IMR-90 (cell line): ENCODE measurements at regions not wholly inside any gene's neighbourhood (a gene's known extent, or its start where the extent isn't known, plus 50 kb on each side); places are given as distances from the start of the nearest gene placed in this dataset.

Experiments
- ATAC-seq: fragments of 200-7000 bp; cut with Tn5 transposase; 2 replicates; pipeline ENCODE4 v1.9.1; 2020; ENCODE audit warnings: low read depth, mild to moderate bottlenecking, moderate library complexity
- BruUV-seq: library from RNA; stranded (reverse); fragments of 400-500 nt; replicated peaks from 2 replicates; lab custom pipeline; 2021; lab: Mats Ljungman, UMichigan
- CTCF ChIA-PET: fragments of 300-600 bp; formaldehyde crosslinking; extraction: SDS; loops from one replicate; lab custom pipeline; 2021; ENCODE audit warnings: antibody characterized with exemption; lab: Yijun Ruan, JAX
- POLR2A ChIA-PET: fragments of 300-600 bp; sonication (Branson Sonifier 250); formaldehyde crosslinking; loops from one replicate; lab custom pipeline; 2022; ENCODE audit warnings: antibody characterized with exemption; ENCODE audit not compliant: unreplicated experiment; lab: Charles Lee
- DNase-seq: peaks from one replicate; pipeline ENCODE4 v3.0.0; 2013
- H2AFZ ChIP-seq: replicated peaks from 2 replicates; pipeline ENCODE3; 2013; ENCODE audit warnings: low read length, mild to moderate bottlenecking; ENCODE audit not compliant: poor library complexity
- H2AK5ac ChIP-seq: 2 replicates; pipeline ENCODE4 v1.6.1; 2013; ENCODE audit warnings: low read depth, low read length, inconsistent platforms
- H2AK9ac ChIP-seq: replicated peaks from 2 replicates; pipeline ENCODE3; 2013; ENCODE audit warnings: mild to moderate bottlenecking, low read depth, low read length, moderate library complexity; ENCODE audit not compliant: poor library complexity
- H2BK120ac ChIP-seq: 2 replicates; pipeline ENCODE4 v1.6.1; 2013; ENCODE audit warnings: low read depth, low read length, inconsistent platforms
- H2BK15ac ChIP-seq: 3 replicates; pipeline ENCODE4 v1.6.1; 2013; ENCODE audit warnings: low read depth, low read length, inconsistent platforms
- H2BK20ac ChIP-seq: 2 replicates; pipeline ENCODE4 v1.6.1; 2013; ENCODE audit warnings: low read depth, mild to moderate bottlenecking, inconsistent platforms, low read length, moderate library complexity
- H2BK5ac ChIP-seq: 2 replicates; pipeline ENCODE4 v1.6.1; 2013; ENCODE audit warnings: mild to moderate bottlenecking, low read depth, low read length, inconsistent platforms; ENCODE audit not compliant: poor library complexity, severe bottlenecking
- H3K14ac ChIP-seq: replicated peaks from 2 replicates; pipeline ENCODE4 v1.6.1; 2013; ENCODE audit warnings: low read depth, low read length, inconsistent platforms
- H3K18ac ChIP-seq: 2 replicates; pipeline ENCODE4 v1.6.1; 2013; ENCODE audit warnings: low read depth, low read length, control low read depth
- H3K23ac ChIP-seq: 2 replicates; pipeline ENCODE4 v1.6.1; 2013; ENCODE audit warnings: low read depth, low read length, inconsistent platforms
- H3K27ac ChIP-seq: 2 replicates; pipeline ENCODE4 v1.5.1; 2013; ENCODE audit warnings: mild to moderate bottlenecking, control low read depth, low read length; ENCODE audit not compliant: insufficient read depth
- H3K27me3 ChIP-seq: 2 replicates; pipeline ENCODE4 v1.6.1; 2013; ENCODE audit warnings: low read length; ENCODE audit not compliant: control insufficient read depth, insufficient read depth
- H3K36me3 ChIP-seq: 2 replicates; pipeline ENCODE4 v1.6.1; 2013; ENCODE audit warnings: low read length, mixed read lengths; ENCODE audit not compliant: control insufficient read depth, insufficient read depth
- H3K4ac ChIP-seq: 2 replicates; pipeline ENCODE4 v1.6.1; 2013; ENCODE audit warnings: low read depth, low read length, inconsistent platforms
- H3K4me1 ChIP-seq: 2 replicates; pipeline ENCODE4 v1.6.1; 2013; ENCODE audit warnings: low read length, mixed read lengths; ENCODE audit not compliant: control insufficient read depth, insufficient read depth
- H3K4me2 ChIP-seq: 2 replicates; pipeline ENCODE4 v1.6.1; 2013; ENCODE audit warnings: low read depth, mild to moderate bottlenecking, control low read depth, low read length, moderate library complexity
- H3K4me3 ChIP-seq: 2 replicates; pipeline ENCODE4 v1.5.1; 2013; ENCODE audit warnings: low read depth, mild to moderate bottlenecking, control low read depth, low read length, moderate library complexity; ENCODE audit not compliant: insufficient read depth
- H3K56ac ChIP-seq: 2 replicates; pipeline ENCODE4 v1.6.1; 2013; ENCODE audit warnings: low read length, inconsistent platforms; ENCODE audit not compliant: insufficient read depth; ENCODE audit errors: extremely low read depth
- H3K79me1 ChIP-seq, 2 experiments: 2 replicates each; pipeline ENCODE4 v1.6.1; 2013; ENCODE audit warnings: low read length in 2 of 2, inconsistent platforms in 1 of 2, low read depth in 1 of 2
- H3K9ac ChIP-seq: 2 replicates; pipeline ENCODE4 v1.6.1; 2013; ENCODE audit warnings: low read depth, low read length, control low read depth
- H3K9me1 ChIP-seq: 2 replicates; pipeline ENCODE4 v1.6.1; 2013; ENCODE audit warnings: low read length, inconsistent platforms; ENCODE audit not compliant: insufficient read depth
- H3K9me3 ChIP-seq: 2 replicates; pipeline ENCODE4 v1.6.1; 2013; ENCODE audit warnings: low read length; ENCODE audit not compliant: control insufficient read depth, insufficient read depth
- H4K20me1 ChIP-seq: 2 replicates; pipeline ENCODE4 v1.6.1; 2013; ENCODE audit warnings: low read length, inconsistent platforms; ENCODE audit not compliant: insufficient read depth
- H4K5ac ChIP-seq: 2 replicates; pipeline ENCODE4 v1.6.1; 2013; ENCODE audit warnings: mild to moderate bottlenecking, low read depth, low read length, control low read depth
- H4K8ac ChIP-seq, 2 experiments: 2 replicates each; pipeline ENCODE4 v1.6.1; 2013; ENCODE audit warnings: low read depth in 2 of 2, low read length in 2 of 2, control low read depth in 1 of 2, inconsistent platforms in 1 of 2
- H4K91ac ChIP-seq: 2 replicates; pipeline ENCODE4 v1.6.1; 2013; ENCODE audit warnings: low read depth, low read length, inconsistent platforms; ENCODE audit not compliant: insufficient read depth
- FOS ChIP-seq: fragments of 150-350 bp; IDR thresholded peaks from 2 replicates; pipeline ENCODE4 v1.6.1; 2016; ENCODE audit warnings: low read depth, low read length
- MAZ ChIP-seq: IDR thresholded peaks from 2 replicates; pipeline ENCODE4 v1.6.1; 2012; ENCODE audit warnings: low read depth, mild to moderate bottlenecking, low read length, improper control_type of control experiment, moderate library complexity, borderline replicate concordance
- WGBS, 2 experiments: methylation state at CpG; one replicate each; pipeline versions ENCODE4 v1.1.5 to v1.1.7; 2013; ENCODE audit warnings: missing lambda C conversion rate in 2 of 2; ENCODE audit not compliant: insufficient read length in 1 of 2; ENCODE audit errors: extremely low coverage in 2 of 2; 5-methylcytosine and 5-hydroxymethylcytosine counted together
- dilution Hi-C: fragments of 300-500 bp; cut with HindIII; formaldehyde crosslinking; loops from one replicate; pipeline ENCODE4 v1.14.3; 2018; ENCODE audit warnings: low sequenced_read_pairs; ENCODE audit not compliant: unreplicated experiment
- in situ Hi-C: fragments of 300-500 bp; cut with MboI; formaldehyde crosslinking; loops from 3 replicates; pipeline ENCODE4 v1.14.3; 2019; ENCODE audit warnings: low sequenced_read_pairs, inconsistent platforms, mixed read lengths
- intact Hi-C: fragments of 100-400 bp; cut with micrococcal nuclease; formaldehyde crosslinking; loops from 2 replicates; pipeline ENCODE4 v1.10.0; 2022

GRCh38 chr11:70886256-70886655, 366.1 kb downstream of the SHANK2 start:
- no peaks in the 10 kb centered on the region for H3K79me1 ChIP-seq
- DNase-seq (no peak), ATAC-seq (no peak)
- intact Hi-C loops, result no loop called here
- peaks cover 7% of the 10 kb centered on the region; the same call in 1 of the 2 replicates for H3K9me3 ChIP-seq
- POLR2A ChIA-PET, result no interaction called here
- BruUV-seq, result no TSS peak
- no peak overlapping the region for H4K91ac ChIP-seq
- H3K18ac ChIP-seq, result no peak overlapping the region
- no peak overlapping the region for H3K4me3 ChIP-seq
- TF ChIP-seq FOS (no peak), MAZ (no peak)
- H2AK5ac ChIP-seq, result no peak overlapping the region
- H2BK15ac ChIP-seq, result no peak overlapping the region
- H3K27ac ChIP-seq, result no peak overlapping the region
- H3K9ac ChIP-seq, result no peak overlapping the region
- CTCF ChIA-PET, result interaction anchor here (0.6 to 0.8 kb wide), 2 partner anchors 54 to 115 kb away, joined by 3 to 6 read pairs; no protein-coding TSS in a partner anchor
- H2AFZ ChIP-seq, result no peak overlapping the region
- H2AK9ac ChIP-seq, result no peak overlapping the region
- H2BK120ac ChIP-seq, result no peak overlapping the region
- no peaks in the 10 kb centered on the region for H3K4me1 ChIP-seq
- H2BK5ac ChIP-seq, result no peak overlapping the region
- no peak overlapping the region for H2BK20ac ChIP-seq
- dilution Hi-C loops, result no loop called here
- H3K27me3 ChIP-seq, result no peaks in the 10 kb centered on the region
- H4K20me1 ChIP-seq, result no peaks in the 10 kb centered on the region
- in situ Hi-C loops, result no loop called here
- H4K8ac ChIP-seq, result no peak overlapping the region
- H3K4me2 ChIP-seq, result no peak overlapping the region
- H3K56ac ChIP-seq, result no peak overlapping the region
- H3K14ac ChIP-seq, result no peak overlapping the region
- no peak overlapping the region for H4K5ac ChIP-seq
- no peaks in the 10 kb centered on the region for H3K9me1 ChIP-seq
- H3K23ac ChIP-seq, result no peak overlapping the region
- H3K36me3 ChIP-seq, result peaks cover 2% of the 10 kb centered on the region; the same call in 1 of the 2 replicates
- 61% methylated on average over 2 of the region's 4 CpGs; no CpG with 5 or more reads in 1 of the 2 experiments for WGBS, 2 experiments
- no peak overlapping the region for H3K4ac ChIP-seq
